ENCODE measurements at regions not wholly inside any gene's neighbourhood (a gene's known extent, or its start where the extent isn't known, plus 50 kb on each side); places are given as distances from the start of the nearest gene placed in this dataset.

- no peak overlapping the region for H3K27ac ChIP-seq
- no peak for TF ChIP-seq CTCF (conservative IDR thresholded peaks at IDR 0.05)
These were observed 415.9 kb downstream of the EPHA4 start for GRCh38 chr2:221156062-221156734.

GRCh38 chr2:221161186-221161585 is 410.9 kb downstream of the EPHA4 start:
- no peak for TF ChIP-seq CTCF (conservative IDR thresholded peaks at IDR 0.05)
- no peak overlapping the region for H3K27ac ChIP-seq

- H3K27ac ChIP-seq = no peak overlapping the region
- no peak for TF ChIP-seq CTCF (conservative IDR thresholded peaks at IDR 0.05)
These were observed 405.8 kb downstream of the EPHA4 start for GRCh38 chr2:221166292-221166691.

GRCh38 chr2:221167561-221167960 is 404.5 kb downstream of the EPHA4 start:
- no peak for TF ChIP-seq CTCF (conservative IDR thresholded peaks at IDR 0.05)
- H3K27ac ChIP-seq = no peak overlapping the region

- H3K27ac ChIP-seq = no peak overlapping the region
- TF ChIP-seq CTCF (conservative IDR thresholded peaks at IDR 0.05) = no peak
These were observed 402.4 kb downstream of the EPHA4 start for GRCh38 chr2:221169724-221170123.

- TF ChIP-seq CTCF (conservative IDR thresholded peaks at IDR 0.05) = no peak
- no peak overlapping the region for H3K27ac ChIP-seq
These were observed 401.6 kb downstream of the EPHA4 start for GRCh38 chr2:221170548-221170947.

DNA sequence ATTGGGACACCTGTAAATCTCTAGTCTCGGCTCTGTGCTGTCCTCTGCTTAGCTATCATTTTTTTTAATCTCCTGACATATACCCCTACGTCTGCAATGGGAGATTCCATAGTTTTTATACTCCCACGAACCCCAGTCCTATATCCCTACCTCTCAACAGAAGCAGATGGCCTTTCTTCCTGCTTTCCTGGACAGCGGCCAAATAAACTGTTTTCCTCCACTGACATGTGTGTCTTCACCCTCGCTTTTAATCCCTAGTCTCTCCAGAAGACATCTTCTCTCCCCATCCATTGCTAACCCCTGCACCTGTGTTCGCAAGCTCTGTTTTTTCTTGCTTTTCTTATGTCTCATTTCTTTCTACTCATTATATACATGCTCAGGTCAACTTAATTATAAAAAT is 395.4 kb downstream of the EPHA4 start:
- no peak for TF ChIP-seq CTCF (conservative IDR thresholded peaks at IDR 0.05)
- H3K27ac ChIP-seq = no peak overlapping the region

Measured in VCaP (cell line).